Urothelium cell line (cell line): ENCODE measurements at regions not wholly inside any gene's neighbourhood (a gene's known extent, or its start where the extent isn't known, plus 50 kb on each side); places are given as distances from the start of the nearest gene placed in this dataset.
"Not testable (repeated sequence)": the region's sequence is repeated elsewhere in the genome, so short reads cannot be mapped to it uniquely, and the experiment has no call there.

Experiments used
- DNase-seq: peaks from one replicate; pipeline ENCODE4 v3.0.0; 2011; ENCODE audit warnings: low spot score, mixed read lengths
- FAIRE-seq: peaks from 2 replicates; lab custom pipeline; 2011; peaks lifted over from hg19 to GRCh38; lab: Jason Lieb, UNC

- DNase-seq = no peak
- FAIRE-seq = no peak
These were observed 766.0 kb upstream of the PCDH9 start for GRCh38 chr13:67996101-67996500.

GRCh38 chr13:67990868-67991267 lies 760.7 kb upstream of the PCDH9 start:
- FAIRE-seq = no peak
- no peak for DNase-seq

GRCh38 chr13:67986234-67986633 lies 756.1 kb upstream of the PCDH9 start:
- FAIRE-seq (no peak), DNase-seq (no peak)

- DNase-seq (no peak), FAIRE-seq (no peak)
These were observed 746.9 kb upstream of the PCDH9 start for GRCh38 chr13:67977066-67977465.

- no peak for FAIRE-seq
- DNase-seq = no peak
These were observed 741.2 kb upstream of the PCDH9 start for GRCh38 chr13:67971291-67971690.

- no peak for FAIRE-seq
- DNase-seq = no peak
These were observed 736.9 kb upstream of the PCDH9 start for GRCh38 chr13:67967031-67967430.

- DNase-seq = no peak
- FAIRE-seq = no peak
These were observed 735.9 kb upstream of the PCDH9 start for GRCh38 chr13:67966065-67966464.

- FAIRE-seq (no peak), DNase-seq (no peak)
These were observed 734.9 kb upstream of the PCDH9 start for GRCh38 chr13:67964986-67965385.

GRCh38 chr13:67964091-67964490 lies 734.0 kb upstream of the PCDH9 start:
- FAIRE-seq = no peak
- DNase-seq = no peak

GRCh38 chr13:67961331-67961730 lies 731.2 kb upstream of the PCDH9 start:
- DNase-seq (no peak), FAIRE-seq (no peak)

- FAIRE-seq = no peak
- DNase-seq = no peak
These were observed 721.3 kb upstream of the PCDH9 start for GRCh38 chr13:67951431-67951830.

- FAIRE-seq (no peak), DNase-seq (no peak)
These were observed 720.5 kb upstream of the PCDH9 start for GRCh38 chr13:67950603-67951002.

- DNase-seq (no peak), FAIRE-seq (no peak)
These were observed 716.0 kb upstream of the PCDH9 start for GRCh38 chr13:67946131-67946530.

GRCh38 chr13:67943116-67943515 lies 713.0 kb upstream of the PCDH9 start:
- no peak for FAIRE-seq

GRCh38 chr13:67935626-67936025 lies 705.5 kb upstream of the PCDH9 start:
- FAIRE-seq (no peak), DNase-seq (no peak)

More at GRCh38 chr13:67943116-67943515, 713.0 kb upstream of the PCDH9 start:
- DNase-seq = no peak

- DNase-seq (no peak), FAIRE-seq (no peak)
These were observed 704.6 kb upstream of the PCDH9 start for GRCh38 chr13:67934617-67935330.

- FAIRE-seq (no peak), DNase-seq (peak; percentile 4)
These were observed 702.9 kb upstream of the PCDH9 start for GRCh38 chr13:67932991-67933390.

GRCh38 chr13:67917291-67917987 lies 687.3 kb upstream of the PCDH9 start:
- FAIRE-seq (no peak), DNase-seq (no peak)

- DNase-seq = no peak
- FAIRE-seq = no peak
These were observed 686.5 kb upstream of the PCDH9 start for GRCh38 chr13:67916650-67917049.

- DNase-seq (no peak), FAIRE-seq (no peak)
These were observed 684.4 kb upstream of the PCDH9 start for GRCh38 chr13:67914535-67914934.

GRCh38 chr13:67902960-67903359 lies 672.8 kb upstream of the PCDH9 start:
- not testable (repeated sequence) for FAIRE-seq, DNase-seq

- FAIRE-seq = no peak
These were observed 650.8 kb upstream of the PCDH9 start for GRCh38 chr13:67880916-67881315.

More at GRCh38 chr13:67880916-67881315, 650.8 kb upstream of the PCDH9 start:
- DNase-seq = no peak
